Stimulated activated CD4-positive, alpha-beta T cell treated with anti-CD3 and anti-CD28 coated beads, Interleukin-2, amount 100 ng/mL, for 24 hours (primary cell): ENCODE measurements at regions not wholly inside any gene's neighbourhood (a gene's known extent, or its start where the extent isn't known, plus 50 kb on each side); places are given as distances from the start of the nearest gene placed in this dataset.

Experiments
- DNase-seq, 2 donors: peaks; one replicate each; pipeline ENCODE4 v3.0.0-alpha.2; 2020

GRCh38 chr9:1776668-1777067 is 238.5 kb upstream of the SMARCA2 start:
- DNase-seq = no peak

GRCh38 chr9:1791191-1791590 is 224.0 kb upstream of the SMARCA2 start:
- no peak for DNase-seq

GRCh38 chr9:1794547-1795270 is 220.4 kb upstream of the SMARCA2 start:
- DNase-seq = no peak

GRCh38 chr9:1804128-1804865 is 210.8 kb upstream of the SMARCA2 start:
- peak in 1 of 2 donors; percentile 0 for DNase-seq

GRCh38 chr9:1829719-1830118 is 185.4 kb upstream of the SMARCA2 start:
- DNase-seq = no peak

GRCh38 chr9:1832960-1833359 is 182.2 kb upstream of the SMARCA2 start:
- DNase-seq = no peak

- peak in 1 of 2 donors; percentile 15 for DNase-seq
These were observed 177.6 kb upstream of the SMARCA2 start for GRCh38 chr9:1837453-1838084.

- no peak for DNase-seq
These were observed 175.2 kb upstream of the SMARCA2 start for GRCh38 chr9:1839909-1840308.

GRCh38 chr9:1845425-1845824 is 169.7 kb upstream of the SMARCA2 start:
- DNase-seq = no peak

- no peak for DNase-seq
These were observed 159.4 kb upstream of the SMARCA2 start for GRCh38 chr9:1855726-1856125.

GRCh38 chr9:1857808-1858207 is 157.3 kb upstream of the SMARCA2 start:
- DNase-seq = no peak

GRCh38 chr9:1869843-1870242 is 145.3 kb upstream of the SMARCA2 start:
- peak; percentile 29 to 41 for DNase-seq

GRCh38 chr9:1870915-1871314 is 144.2 kb upstream of the SMARCA2 start:
- no peak for DNase-seq

- no peak for DNase-seq
These were observed 143.3 kb upstream of the SMARCA2 start for GRCh38 chr9:1871626-1872419.

GRCh38 chr9:1875251-1875851 is 139.8 kb upstream of the SMARCA2 start:
- no peak for DNase-seq

- DNase-seq = peak; percentile 84
These were observed 139.2 kb upstream of the SMARCA2 start for GRCh38 chr9:1875921-1876448.

GRCh38 chr9:1876891-1877496 is 138.2 kb upstream of the SMARCA2 start:
- peak in 1 of 2 donors; percentile 16 for DNase-seq

GRCh38 chr9:1877951-1878350 is 137.2 kb upstream of the SMARCA2 start:
- no peak for DNase-seq

- DNase-seq = no peak
These were observed 136.3 kb upstream of the SMARCA2 start for GRCh38 chr9:1878811-1879210.

GRCh38 chr9:1879501-1879900 is 135.6 kb upstream of the SMARCA2 start:
- peak; percentile 12 to 39 for DNase-seq

GRCh38 chr9:1880038-1880565 is 135.0 kb upstream of the SMARCA2 start:
- DNase-seq = peak; percentile 7 to 21
